ENCODE measurements at regions not wholly inside any gene's neighbourhood (a gene's known extent, or its start where the extent isn't known, plus 50 kb on each side); places are given as distances from the start of the nearest gene placed in this dataset.

GRCh38 chr5:28046596-28046995, 1008.2 kb upstream of the CDH9 start:
- ATAC-seq (ENCODE audit: insufficient read depth, low read depth) (no peak), DNase-seq (no peak)
- TF ChIP-seq CTCF (IDR thresholded peaks at IDR 0.05; ENCODE audit: borderline replicate concordance, extremely low read depth, low read length, poor library complexity, severe bottlenecking) (no peak), EZH2 (IDR thresholded peaks at IDR 0.05; ENCODE audit: borderline replicate concordance, low read depth, low read length, severe bottlenecking) (no peak)
- Histone ChIP-seq H3K4me1 (ENCODE audit: insufficient read depth, low read length) (no peaks in the 10 kb centered on the region), H3K4me3 (ENCODE audit: low read depth in 1 of 2, low read length in 2 of 2) (no peak overlapping the region), H3K9ac (ENCODE audit: low read depth, low read length) (no peak overlapping the region), H3K9me3 (ENCODE audit: insufficient read depth, low read length, severe bottlenecking) (no peaks in the 10 kb centered on the region), H3K36me3 (ENCODE audit: insufficient read depth, low read length) (no peaks in the 10 kb centered on the region), H4K20me1 (ENCODE audit: insufficient read depth, low read length) (no peaks in the 10 kb centered on the region), H2AFZ (ENCODE audit: low read depth, low read length) (no peak overlapping the region), H3K79me2 (ENCODE audit: insufficient read depth, low read length) (no peaks in the 10 kb centered on the region), H3K27me3 (ENCODE audit: insufficient read depth, low read length, poor library complexity) (no peaks in the 10 kb centered on the region), H3K4me2 (ENCODE audit: insufficient read depth, low read length) (no peak overlapping the region), H3K27ac (ENCODE audit: low read length) (no peak overlapping the region)

DNA sequence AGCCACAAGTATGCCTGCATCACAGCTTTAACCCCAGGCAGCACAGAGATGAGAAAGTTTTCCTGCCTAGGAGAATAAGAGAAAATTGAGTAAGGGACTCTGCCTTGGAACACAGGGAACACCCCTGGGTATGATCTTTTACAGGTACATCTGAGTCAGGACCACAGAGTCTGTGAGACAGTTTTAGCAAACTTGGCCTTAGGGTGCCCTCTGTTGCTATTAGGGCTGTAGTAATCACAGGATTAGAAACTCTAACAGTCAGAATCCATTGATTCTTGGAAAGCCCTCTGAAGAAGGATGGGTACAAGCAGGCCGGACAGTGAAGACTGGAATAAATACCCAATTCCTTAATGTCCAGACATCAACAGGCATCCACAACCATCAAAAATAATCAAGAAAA, 989.5 kb upstream of the CDH9 start:
- DNase-seq (no peak), ATAC-seq (ENCODE audit: insufficient read depth, low read depth) (no peak)
- no peak for TF ChIP-seq EZH2 (IDR thresholded peaks at IDR 0.05; ENCODE audit: borderline replicate concordance, low read depth, low read length, severe bottlenecking)
- no peak for TF ChIP-seq CTCF (IDR thresholded peaks at IDR 0.05; ENCODE audit: borderline replicate concordance, extremely low read depth, low read length, poor library complexity, severe bottlenecking)
- Histone ChIP-seq H3K79me2 (ENCODE audit: insufficient read depth, low read length) (no peaks in the 10 kb centered on the region), H3K4me3 (ENCODE audit: low read depth in 1 of 2, low read length in 2 of 2) (no peak overlapping the region), H3K4me1 (ENCODE audit: insufficient read depth, low read length) (no peaks in the 10 kb centered on the region), H3K27ac (ENCODE audit: low read length) (no peak overlapping the region), H3K36me3 (ENCODE audit: insufficient read depth, low read length) (no peaks in the 10 kb centered on the region), H3K9ac (ENCODE audit: low read depth, low read length) (no peak overlapping the region), H3K4me2 (ENCODE audit: insufficient read depth, low read length) (no peak overlapping the region), H2AFZ (ENCODE audit: low read depth, low read length) (no peak overlapping the region), H3K27me3 (ENCODE audit: insufficient read depth, low read length, poor library complexity) (no peaks in the 10 kb centered on the region), H3K9me3 (ENCODE audit: insufficient read depth, low read length, severe bottlenecking) (peaks cover 12% of the 10 kb centered on the region), H4K20me1 (ENCODE audit: insufficient read depth, low read length) (no peaks in the 10 kb centered on the region)

DNA sequence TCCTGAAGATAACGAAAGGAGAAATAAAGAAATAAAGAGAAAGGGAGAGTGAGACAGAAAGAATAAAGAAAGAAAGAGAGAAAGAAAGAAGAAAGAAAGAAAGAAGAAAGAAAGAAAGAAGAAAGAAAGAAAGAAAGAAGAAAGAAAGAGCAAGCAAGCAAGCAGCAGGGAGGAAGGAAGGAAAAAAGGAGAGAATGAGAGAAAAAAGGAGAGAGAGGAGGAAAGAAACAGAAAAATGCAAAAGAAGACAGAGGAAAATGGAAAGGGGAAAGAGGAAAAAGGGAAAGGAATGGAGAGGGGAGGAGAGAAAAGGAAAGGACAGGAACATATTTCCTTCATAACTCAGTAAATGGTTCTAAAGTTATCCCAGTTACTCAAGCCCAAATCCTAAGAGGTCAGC, 978.8 kb upstream of the CDH9 start:
- Histone ChIP-seq H3K9ac (ENCODE audit: low read depth, low read length) (no peak overlapping the region), H4K20me1 (ENCODE audit: insufficient read depth, low read length) (no peaks in the 10 kb centered on the region), H3K27ac (ENCODE audit: low read length) (no peak overlapping the region), H3K4me3 (ENCODE audit: low read depth in 1 of 2, low read length in 2 of 2) (no peak overlapping the region), H3K4me1 (ENCODE audit: insufficient read depth, low read length) (no peaks in the 10 kb centered on the region), H3K36me3 (ENCODE audit: insufficient read depth, low read length) (no peaks in the 10 kb centered on the region), H3K79me2 (ENCODE audit: insufficient read depth, low read length) (no peaks in the 10 kb centered on the region), H3K9me3 (ENCODE audit: insufficient read depth, low read length, severe bottlenecking) (peaks cover 37% of the 10 kb centered on the region), H3K4me2 (ENCODE audit: insufficient read depth, low read length) (no peak overlapping the region), H2AFZ (ENCODE audit: low read depth, low read length) (no peak overlapping the region), H3K27me3 (ENCODE audit: insufficient read depth, low read length, poor library complexity) (no peaks in the 10 kb centered on the region)
- ATAC-seq (ENCODE audit: insufficient read depth, low read depth) (no peak), DNase-seq (no peak)
- TF ChIP-seq EZH2 (IDR thresholded peaks at IDR 0.05; ENCODE audit: borderline replicate concordance, low read depth, low read length, severe bottlenecking) (no peak), CTCF (IDR thresholded peaks at IDR 0.05; ENCODE audit: borderline replicate concordance, extremely low read depth, low read length, poor library complexity, severe bottlenecking) (no peak)

GRCh38 chr5:28014779-28015178, 976.4 kb upstream of the CDH9 start:
- no peaks in the 10 kb centered on the region for H3K79me2 ChIP-seq (ENCODE audit: insufficient read depth, low read length)
- no peaks in the 10 kb centered on the region for H3K36me3 ChIP-seq (ENCODE audit: insufficient read depth, low read length)
- DNase-seq (no peak), ATAC-seq (ENCODE audit: insufficient read depth, low read depth) (no peak)
- H3K9ac ChIP-seq (ENCODE audit: low read depth, low read length) = no peak overlapping the region
- no peak overlapping the region for H2AFZ ChIP-seq (ENCODE audit: low read depth, low read length)
- no peak overlapping the region for H3K4me3 ChIP-seq (ENCODE audit: low read depth in 1 of 2, low read length in 2 of 2)
- H3K9me3 ChIP-seq (ENCODE audit: insufficient read depth, low read length, severe bottlenecking) = peaks cover 50% of the 10 kb centered on the region
- no peak overlapping the region for H3K4me2 ChIP-seq (ENCODE audit: insufficient read depth, low read length)
- H3K27ac ChIP-seq (ENCODE audit: low read length) = no peak overlapping the region
- H4K20me1 ChIP-seq (ENCODE audit: insufficient read depth, low read length) = no peaks in the 10 kb centered on the region
- no peaks in the 10 kb centered on the region for H3K27me3 ChIP-seq (ENCODE audit: insufficient read depth, low read length, poor library complexity)
- H3K4me1 ChIP-seq (ENCODE audit: insufficient read depth, low read length) = no peaks in the 10 kb centered on the region
- TF ChIP-seq CTCF (IDR thresholded peaks at IDR 0.05; ENCODE audit: borderline replicate concordance, extremely low read depth, low read length, poor library complexity, severe bottlenecking) = peak; percentile 51
- no peak for TF ChIP-seq EZH2 (IDR thresholded peaks at IDR 0.05; ENCODE audit: borderline replicate concordance, low read depth, low read length, severe bottlenecking)

All from DND-41 (cell line).